ENCODE measurements at regions not wholly inside any gene's neighbourhood (a gene's known extent, or its start where the extent isn't known, plus 50 kb on each side); places are given as distances from the start of the nearest gene placed in this dataset.

- Histone ChIP-seq H3K79me2 (ENCODE audit: insufficient read depth) (no peaks in the 10 kb centered on the region), H3K9me2 (no peaks in the 10 kb centered on the region), H3K4me1 (ENCODE audit: control insufficient read depth in 1 of 2, insufficient read depth in 2 of 2, low read depth in 1 of 2, low read length in 1 of 2) (no peaks in the 10 kb centered on the region), H4K20me1 (ENCODE audit: insufficient read depth) (no peaks in the 10 kb centered on the region), H3K27ac (ENCODE audit: low read depth in 2 of 2, low read length in 1 of 2) (no peak overlapping the region), H3K4me2 (no peak overlapping the region), H3K9me3 (no peaks in the 10 kb centered on the region), H2AFZ (ENCODE audit: low read depth) (no peak overlapping the region), H3K27me3 (ENCODE audit: insufficient read depth) (no peaks in the 10 kb centered on the region), H3K4me3 (ENCODE audit: low read depth in 2 of 2, low read length in 1 of 2) (no peak overlapping the region), H3K36me3 (replicated peaks in 1 of 2; ENCODE audit: control insufficient read depth in 1 of 2, insufficient read depth in 2 of 2, low read length in 1 of 2) (no peaks in the 10 kb centered on the region), H3K9ac (no peak overlapping the region), H3F3A (replicated peaks; ENCODE audit: insufficient read depth) (no peaks in the 10 kb centered on the region)
- TF ChIP-seq, protein P1, sequence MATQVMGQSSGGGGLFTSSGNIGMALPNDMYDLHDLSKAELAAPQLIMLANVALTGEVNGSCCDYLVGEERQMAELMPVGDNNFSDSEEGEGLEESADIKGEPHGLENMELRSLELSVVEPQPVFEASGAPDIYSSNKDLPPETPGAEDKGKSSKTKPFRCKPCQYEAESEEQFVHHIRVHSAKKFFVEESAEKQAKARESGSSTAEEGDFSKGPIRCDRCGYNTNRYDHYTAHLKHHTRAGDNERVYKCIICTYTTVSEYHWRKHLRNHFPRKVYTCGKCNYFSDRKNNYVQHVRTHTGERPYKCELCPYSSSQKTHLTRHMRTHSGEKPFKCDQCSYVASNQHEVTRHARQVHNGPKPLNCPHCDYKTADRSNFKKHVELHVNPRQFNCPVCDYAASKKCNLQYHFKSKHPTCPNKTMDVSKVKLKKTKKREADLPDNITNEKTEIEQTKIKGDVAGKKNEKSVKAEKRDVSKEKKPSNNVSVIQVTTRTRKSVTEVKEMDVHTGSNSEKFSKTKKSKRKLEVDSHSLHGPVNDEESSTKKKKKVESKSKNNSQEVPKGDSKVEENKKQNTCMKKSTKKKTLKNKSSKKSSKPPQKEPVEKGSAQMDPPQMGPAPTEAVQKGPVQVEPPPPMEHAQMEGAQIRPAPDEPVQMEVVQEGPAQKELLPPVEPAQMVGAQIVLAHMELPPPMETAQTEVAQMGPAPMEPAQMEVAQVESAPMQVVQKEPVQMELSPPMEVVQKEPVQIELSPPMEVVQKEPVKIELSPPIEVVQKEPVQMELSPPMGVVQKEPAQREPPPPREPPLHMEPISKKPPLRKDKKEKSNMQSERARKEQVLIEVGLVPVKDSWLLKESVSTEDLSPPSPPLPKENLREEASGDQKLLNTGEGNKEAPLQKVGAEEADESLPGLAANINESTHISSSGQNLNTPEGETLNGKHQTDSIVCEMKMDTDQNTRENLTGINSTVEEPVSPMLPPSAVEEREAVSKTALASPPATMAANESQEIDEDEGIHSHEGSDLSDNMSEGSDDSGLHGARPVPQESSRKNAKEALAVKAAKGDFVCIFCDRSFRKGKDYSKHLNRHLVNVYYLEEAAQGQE (IDR thresholded peaks at IDR 0.05; ENCODE audit: low read depth, low read length): no peak
- no peak for TF ChIP-seq EP300 (IDR thresholded peaks at IDR 0.05; ENCODE audit: borderline replicate concordance in 1 of 2, low read depth in 1 of 2, low read length in 1 of 2)
- no peak for TF ChIP-seq CHD2 (IDR thresholded peaks at IDR 0.05; ENCODE audit: low read length, partially characterized antibody)
- no peak for TF ChIP-seq FOXJ3 (CRISPR knock-in tag; IDR thresholded peaks at IDR 0.05)
- no peak for TF ChIP-seq ZBTB33 (IDR thresholded peaks at IDR 0.05; ENCODE audit: borderline replicate concordance, low read depth)
- no peak for TF ChIP-seq USF1 (IDR thresholded peaks at IDR 0.05; ENCODE audit: borderline replicate concordance, low read depth)
- no peak for TF ChIP-seq RCOR1 (IDR thresholded peaks at IDR 0.05; ENCODE audit: low read length)
- no peak for TF ChIP-seq USF2 (IDR thresholded peaks at IDR 0.05; ENCODE audit: borderline replicate concordance, low read depth, low read length)
- TF ChIP-seq RAD21 (IDR thresholded peaks at IDR 0.05; ENCODE audit: low read length): no peak
- no peak for TF ChIP-seq NRF1 (IDR thresholded peaks at IDR 0.05; ENCODE audit: low read depth, low read length)
- TF ChIP-seq, protein P2, sequence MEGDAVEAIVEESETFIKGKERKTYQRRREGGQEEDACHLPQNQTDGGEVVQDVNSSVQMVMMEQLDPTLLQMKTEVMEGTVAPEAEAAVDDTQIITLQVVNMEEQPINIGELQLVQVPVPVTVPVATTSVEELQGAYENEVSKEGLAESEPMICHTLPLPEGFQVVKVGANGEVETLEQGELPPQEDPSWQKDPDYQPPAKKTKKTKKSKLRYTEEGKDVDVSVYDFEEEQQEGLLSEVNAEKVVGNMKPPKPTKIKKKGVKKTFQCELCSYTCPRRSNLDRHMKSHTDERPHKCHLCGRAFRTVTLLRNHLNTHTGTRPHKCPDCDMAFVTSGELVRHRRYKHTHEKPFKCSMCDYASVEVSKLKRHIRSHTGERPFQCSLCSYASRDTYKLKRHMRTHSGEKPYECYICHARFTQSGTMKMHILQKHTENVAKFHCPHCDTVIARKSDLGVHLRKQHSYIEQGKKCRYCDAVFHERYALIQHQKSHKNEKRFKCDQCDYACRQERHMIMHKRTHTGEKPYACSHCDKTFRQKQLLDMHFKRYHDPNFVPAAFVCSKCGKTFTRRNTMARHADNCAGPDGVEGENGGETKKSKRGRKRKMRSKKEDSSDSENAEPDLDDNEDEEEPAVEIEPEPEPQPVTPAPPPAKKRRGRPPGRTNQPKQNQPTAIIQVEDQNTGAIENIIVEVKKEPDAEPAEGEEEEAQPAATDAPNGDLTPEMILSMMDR (IDR thresholded peaks at IDR 0.05): no peak
- no peak for TF ChIP-seq YY1 (IDR thresholded peaks at IDR 0.05; ENCODE audit: low read depth)
- no peak for TF ChIP-seq RXRA (IDR thresholded peaks at IDR 0.05; ENCODE audit: borderline replicate concordance, low read depth)
- TF ChIP-seq MEF2A (IDR thresholded peaks at IDR 0.05; ENCODE audit: borderline replicate concordance, low read depth): no peak
- no peak for TF ChIP-seq EZH2phosphoT487 (IDR thresholded peaks at IDR 0.05; ENCODE audit: borderline replicate concordance, low read depth)
- TF ChIP-seq MXI1 (IDR thresholded peaks at IDR 0.05; ENCODE audit: low read depth, low read length): no peak
- no peak for TF ChIP-seq TAF1 (IDR thresholded peaks at IDR 0.05; ENCODE audit: borderline replicate concordance, low read depth, low read length)
- CTCF ChIA-PET: no interaction called here
- 79% methylated on average over 2 of the region's 2 CpGs for WGBS (ENCODE audit: low lambda C conversion rate)
- POLR2A ChIA-PET: no interaction called here
- DNase-seq: no peak
These were observed 416.6 kb downstream of the PLK2 start for GRCh38 chr5:58043032-58043945.
